Right lobe of liver (tissue), 4 donors: ENCODE measurements at regions not wholly inside any gene's neighbourhood (a gene's known extent, or its start where the extent isn't known, plus 50 kb on each side); places are given as distances from the start of the nearest gene placed in this dataset.

ENCODE experiments used
- CTCF ChIP-seq, 4 donors: fragments of 200-600 bp in 3 of 4; fragments of 450-650 bp in 1 of 4; IDR thresholded peaks; one replicate each; pipeline versions ENCODE4 v1.5.1 to v1.8.0; 2016 to 2022; ENCODE audit warnings: antibody characterized with exemption in 4 of 4, mild to moderate bottlenecking in 2 of 4
- POLR2A ChIP-seq: fragments of 450-650 bp; IDR thresholded peaks from one replicate; pipeline ENCODE4 v1.6.1; 2017; ENCODE audit warnings: antibody characterized with exemption, mild to moderate bottlenecking
- donor health status: DM: no; HTN: no; CAD: no.
- donor health status: DM: no; HTN: no; CAD: no.
- donor health status: DM: no; HTN: yes; CAD: no.

- no peak for TF ChIP-seq CTCF (IDR thresholded peaks at IDR 0.05)
- no peak for TF ChIP-seq POLR2A
Observed at GRCh38 chr4:185969657-185970056, 99.3 kb upstream of the TLR3 start.
